ENCODE measurements at regions not wholly inside any gene's neighbourhood (a gene's known extent, or its start where the extent isn't known, plus 50 kb on each side); places are given as distances from the start of the nearest gene placed in this dataset.
"Not testable (repeated sequence)": the region's sequence is repeated elsewhere in the genome, so short reads cannot be mapped to it uniquely, and the experiment has no call there.

DNA sequence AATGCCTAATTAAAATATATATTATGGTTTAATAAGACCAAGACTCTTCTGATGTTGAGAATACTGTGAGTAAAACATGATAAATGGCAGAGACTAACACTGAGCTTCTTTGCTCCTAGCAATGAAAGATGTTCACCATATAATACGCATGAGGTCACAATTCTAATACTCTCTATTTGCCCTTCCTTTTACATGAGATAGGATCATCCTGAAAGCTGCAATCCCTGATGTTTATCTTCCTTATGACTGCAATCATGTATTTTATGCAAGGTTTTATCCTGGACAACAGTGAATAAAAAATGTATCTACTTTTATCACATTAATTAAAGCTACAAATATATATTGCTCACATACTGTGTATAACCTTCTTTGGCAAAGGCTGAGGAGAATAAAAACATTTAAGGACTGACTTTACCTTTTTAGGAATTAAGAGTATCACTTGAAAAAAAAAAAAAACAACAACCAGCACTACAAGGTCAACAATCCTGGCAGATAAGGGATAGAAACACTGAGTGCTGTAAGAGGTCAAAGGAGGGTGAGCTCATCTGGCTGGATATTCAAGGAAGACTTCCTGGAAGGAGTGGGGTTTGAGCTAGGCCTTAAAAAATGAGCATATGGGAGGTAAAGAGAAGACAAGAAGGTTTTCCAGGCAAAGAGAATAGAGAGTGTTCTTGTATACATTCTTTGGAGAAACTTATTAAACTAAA is 99.9 kb downstream of the AREG start:
- DNase-seq, result no peak

DNA sequence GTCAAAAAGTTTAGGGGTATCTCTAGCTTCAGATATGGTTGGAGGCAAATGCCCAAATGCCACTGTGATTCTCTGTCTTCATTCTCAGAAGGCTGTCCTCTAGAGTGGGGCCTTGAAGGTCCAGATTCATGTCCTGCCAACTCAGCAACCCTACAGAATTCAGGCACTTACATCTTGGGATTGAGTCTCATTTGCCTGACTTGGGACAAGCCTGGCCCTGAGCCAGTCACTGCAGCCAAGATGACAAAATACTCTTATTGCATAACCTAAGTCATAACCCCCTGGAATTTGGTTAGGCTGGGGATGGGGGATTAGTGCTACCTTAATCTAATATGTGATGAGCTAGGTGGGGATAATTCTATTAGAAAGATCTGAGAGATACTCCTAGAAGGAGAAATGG is 100.5 kb downstream of the AREG start:
- DNase-seq, result no peak

DNA sequence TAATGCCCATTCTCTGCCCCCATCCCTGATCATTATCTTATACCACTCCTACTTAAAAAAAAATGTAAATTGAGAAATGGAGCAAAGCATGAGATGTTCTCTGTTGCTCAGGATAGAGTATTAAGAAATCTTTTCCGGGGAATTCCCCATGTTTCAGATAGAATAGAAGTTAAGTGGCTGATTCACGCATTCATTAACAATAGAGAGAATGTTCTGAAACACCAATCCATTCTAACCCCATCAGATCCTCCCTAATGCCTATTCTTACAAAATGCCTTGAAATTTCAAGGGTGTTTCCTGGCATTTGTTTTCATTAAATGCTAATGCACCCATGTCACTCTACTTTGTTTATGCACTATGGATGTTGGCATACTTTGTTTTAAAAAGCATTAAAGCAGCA is 101.1 kb downstream of the AREG start:
- no peak for DNase-seq

DNA sequence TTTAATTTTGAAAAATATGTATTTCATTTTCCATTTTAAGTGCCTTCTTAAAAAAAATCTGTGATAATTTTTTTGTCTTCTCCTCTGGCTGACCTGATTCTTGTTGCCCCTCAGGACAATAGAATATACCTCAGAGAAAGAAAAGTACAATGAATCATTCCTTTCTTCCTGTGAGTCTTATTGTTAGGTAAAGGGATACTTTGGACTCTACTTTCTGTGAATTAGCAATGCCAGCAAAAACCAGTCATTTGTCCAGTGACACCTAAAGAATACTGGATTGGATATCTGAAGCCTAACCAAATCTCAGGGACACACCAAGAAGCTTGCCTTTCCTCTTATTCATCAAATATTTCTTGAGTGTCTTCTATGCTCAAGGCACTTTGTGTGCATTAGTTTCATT is 102.1 kb downstream of the AREG start:
- no peak for DNase-seq

DNA sequence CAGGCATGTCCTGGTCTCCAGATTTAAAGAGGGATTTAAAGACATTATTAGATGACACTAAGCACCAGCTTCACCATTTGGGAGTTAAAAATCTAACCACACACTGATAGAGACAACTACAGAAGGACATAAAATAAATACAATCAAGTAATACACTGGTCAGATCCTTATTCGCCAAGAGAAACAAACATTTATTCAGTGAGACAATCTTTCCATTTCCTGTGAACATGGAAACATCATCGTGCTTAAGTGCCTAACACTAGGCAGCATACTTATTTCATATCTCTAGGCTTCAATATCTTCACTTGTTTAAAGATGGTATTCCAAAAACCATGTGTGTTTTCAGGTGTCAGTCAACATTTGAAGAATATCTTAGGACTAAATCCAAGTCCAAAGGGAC is 103.6 kb downstream of the AREG start:
- DNase-seq, result no peak

DNA sequence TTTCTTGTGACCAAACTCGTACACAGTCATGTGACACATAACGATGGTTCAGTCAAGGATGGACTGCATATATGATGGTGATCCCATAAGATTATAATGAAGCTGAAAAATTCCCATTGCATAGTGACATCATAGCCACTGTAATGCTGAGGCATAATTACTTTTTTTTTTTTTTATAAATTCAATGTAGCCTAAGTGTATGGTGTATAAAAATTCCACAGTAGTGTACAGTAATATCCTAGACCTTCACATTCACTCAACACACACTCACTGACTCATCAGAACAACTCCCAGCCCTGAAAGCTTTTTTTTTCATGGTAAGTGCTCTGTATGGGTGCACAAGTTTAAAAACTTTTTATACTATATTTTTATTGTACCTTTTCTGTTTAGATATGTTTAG is 105.0 kb downstream of the AREG start:
- no peak for DNase-seq

DNA sequence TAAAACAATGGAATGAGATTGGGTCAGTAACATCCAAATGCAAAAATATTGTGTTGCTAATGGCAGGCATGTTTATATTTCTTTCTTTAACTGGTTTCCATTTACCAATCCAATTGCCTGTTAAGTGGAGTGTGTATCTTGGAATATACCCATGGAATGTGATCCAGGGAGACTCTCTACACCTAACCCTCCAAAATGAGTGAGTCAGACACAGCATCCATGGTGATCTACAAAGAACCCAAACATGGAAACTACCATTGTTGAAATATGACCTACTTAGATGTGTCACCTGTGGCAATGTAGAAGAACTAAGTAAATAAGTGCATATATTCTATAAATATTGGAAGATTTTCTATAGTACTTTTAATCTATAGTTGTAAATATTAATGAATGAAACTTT is 110.3 kb downstream of the AREG start:
- DNase-seq, result no peak

DNA sequence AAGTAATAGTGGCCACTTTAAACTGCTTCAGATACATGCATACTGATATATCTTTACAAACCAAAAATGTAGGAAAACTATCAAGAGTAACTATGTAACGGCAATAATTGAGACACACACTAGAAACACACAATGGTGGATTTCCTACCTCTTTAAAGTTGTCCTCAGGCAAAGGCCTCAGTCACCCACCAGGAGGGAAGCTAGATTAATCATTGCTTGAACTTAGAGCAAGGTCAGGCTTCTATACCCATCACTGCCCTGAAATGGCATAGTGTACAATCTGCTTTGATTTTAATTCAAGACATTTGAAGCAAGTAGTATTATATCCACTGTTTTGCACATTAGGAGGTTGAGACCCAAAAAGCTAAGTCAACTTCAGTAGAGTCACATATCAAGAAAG is 110.9 kb downstream of the AREG start:
- no peak for DNase-seq

DNA sequence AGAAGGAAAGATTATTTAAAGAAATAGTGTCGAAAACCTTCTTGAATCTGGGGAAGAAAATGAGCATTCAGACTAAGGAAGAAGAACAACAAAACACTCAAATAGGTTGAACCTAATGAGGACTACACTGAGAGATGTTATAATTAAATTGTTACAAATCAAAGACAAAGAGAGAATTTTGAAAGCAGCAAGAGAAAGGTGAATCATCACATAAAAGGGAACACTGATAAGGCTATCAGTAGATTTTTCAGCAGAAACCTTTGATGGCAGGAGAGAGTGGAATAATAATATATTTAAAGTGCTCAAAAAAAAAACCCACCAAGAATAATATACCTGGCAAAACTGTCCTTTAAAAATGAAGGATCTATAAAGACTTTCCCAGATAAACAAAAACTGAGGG is 114.9 kb downstream of the AREG start:
- DNase-seq, result no peak

DNA sequence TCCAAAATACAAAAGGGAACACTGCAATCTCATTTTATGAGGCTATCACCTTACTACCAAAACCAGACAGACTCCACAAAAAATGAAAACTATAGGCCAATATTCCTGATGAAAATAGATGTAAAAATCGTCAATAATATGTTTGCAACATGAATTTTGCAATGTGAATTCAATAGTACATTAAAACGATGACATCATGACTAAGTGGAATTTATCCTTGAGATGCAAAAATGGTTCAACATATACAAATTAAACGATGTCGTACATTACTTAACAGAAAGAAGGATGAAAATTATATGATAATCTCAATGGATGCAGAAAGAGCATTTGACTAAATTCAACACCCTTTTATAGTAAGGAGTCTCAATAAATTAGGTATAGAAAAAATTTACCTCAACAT is 123.0 kb downstream of the AREG start:
- no peak for DNase-seq

DNA sequence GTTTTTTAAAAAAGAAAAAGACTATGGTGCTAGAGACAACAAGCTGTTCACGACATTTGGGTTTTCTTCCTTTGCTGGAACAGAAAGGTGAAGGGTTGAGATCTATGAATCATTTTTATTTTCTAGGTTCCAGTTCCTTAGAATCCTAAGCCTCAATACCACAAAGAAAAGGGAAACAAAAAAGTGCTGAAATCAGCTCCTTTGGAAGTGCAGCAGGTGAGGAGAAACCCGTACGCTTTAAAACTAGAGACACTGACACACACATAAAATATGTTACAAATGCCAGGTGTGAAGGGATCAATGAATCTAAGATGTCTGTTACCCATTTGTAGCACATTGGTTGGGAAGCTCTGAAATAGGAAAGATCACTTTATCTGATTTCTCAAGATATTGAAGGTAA is 125.2 kb downstream of the AREG start:
- no peak for DNase-seq

DNA sequence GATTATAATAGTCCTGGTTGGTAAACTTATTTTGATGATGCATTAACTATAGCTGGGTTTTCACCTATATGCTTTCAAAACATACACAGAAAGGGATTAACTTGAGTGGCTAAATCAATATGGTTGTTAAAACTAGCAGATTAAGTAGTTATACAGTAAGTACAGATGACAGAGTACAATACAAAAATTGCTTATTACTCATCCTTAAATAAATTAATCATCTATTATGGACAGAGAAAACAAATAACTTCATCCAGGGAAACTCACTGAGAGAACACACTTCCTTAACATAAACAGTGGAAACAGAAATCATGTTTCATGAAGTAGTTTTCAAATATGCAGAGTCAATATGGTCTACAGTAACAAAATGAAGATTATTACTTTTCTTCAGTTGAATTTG is 133.4 kb downstream of the AREG start:
- DNase-seq, result no peak

DNA sequence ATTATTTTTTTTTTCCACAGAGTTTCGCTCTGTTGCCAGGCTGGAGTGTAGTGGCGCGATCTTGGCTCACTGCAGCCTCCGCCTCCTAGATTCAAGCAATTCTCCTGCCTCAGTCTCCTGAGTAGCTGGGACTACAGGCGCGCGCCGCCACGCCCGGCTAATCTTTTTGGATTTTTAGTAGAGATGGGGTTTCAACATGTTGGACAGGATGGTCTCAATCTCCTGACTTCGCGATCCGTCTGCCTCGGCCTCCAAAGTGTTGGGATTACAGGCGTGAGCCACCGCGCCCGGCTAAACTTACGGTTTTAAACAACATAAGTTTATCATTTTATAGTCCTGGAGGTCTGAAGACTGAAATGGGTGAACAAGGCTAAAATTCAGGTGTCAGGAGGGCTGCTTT is 133.9 kb downstream of the AREG start:
- DNase-seq, result not testable (repeated sequence)

DNA sequence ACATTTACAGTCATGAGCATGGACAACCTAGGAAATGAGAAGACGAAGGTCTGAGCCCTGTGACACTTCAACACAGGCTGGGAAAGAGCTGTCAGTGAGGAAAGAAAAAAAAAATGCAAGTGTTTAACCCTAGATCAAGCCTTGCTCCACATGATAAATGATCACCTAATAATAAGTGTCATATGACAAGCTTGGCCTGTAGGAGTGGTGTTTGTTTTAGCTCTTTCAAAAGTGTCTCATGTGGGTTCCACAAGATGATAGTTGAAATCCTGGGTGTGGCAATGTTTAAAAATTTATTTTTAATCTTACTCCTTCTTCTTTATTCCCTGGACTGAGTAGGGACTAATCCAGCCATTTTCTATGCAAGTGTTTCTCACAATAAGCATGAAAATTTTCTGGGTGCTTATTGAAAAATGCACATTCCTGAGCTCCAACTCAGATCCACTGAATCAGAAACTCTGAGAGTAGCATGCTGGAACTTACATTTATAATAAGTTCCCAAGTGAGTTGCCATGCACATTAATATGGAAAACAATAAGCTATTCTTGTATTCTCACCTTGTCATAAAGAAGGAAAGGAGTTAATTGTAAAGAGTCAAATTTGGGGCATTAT is 138.3 kb downstream of the AREG start:
- DNase-seq, result no peak

DNA sequence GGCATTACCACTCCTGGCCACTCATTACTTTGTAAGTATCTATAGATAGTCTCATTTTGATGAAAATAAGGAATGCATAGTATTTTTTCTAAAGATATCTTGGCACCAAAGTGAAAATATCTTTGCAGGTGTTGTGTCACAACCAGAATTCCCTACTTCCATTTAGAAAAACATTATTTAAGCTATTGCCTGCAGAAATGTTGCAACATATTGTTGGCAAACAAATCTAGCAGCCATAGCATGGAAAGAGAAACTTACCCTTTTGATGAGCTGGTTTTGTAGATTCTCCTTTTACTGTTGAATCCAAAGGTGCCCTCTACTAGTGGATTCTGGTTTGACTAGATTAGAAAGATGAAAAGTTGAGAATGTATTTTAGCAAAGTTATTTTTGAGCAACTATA is 138.8 kb downstream of the AREG start:
- DNase-seq, result no peak

DNA sequence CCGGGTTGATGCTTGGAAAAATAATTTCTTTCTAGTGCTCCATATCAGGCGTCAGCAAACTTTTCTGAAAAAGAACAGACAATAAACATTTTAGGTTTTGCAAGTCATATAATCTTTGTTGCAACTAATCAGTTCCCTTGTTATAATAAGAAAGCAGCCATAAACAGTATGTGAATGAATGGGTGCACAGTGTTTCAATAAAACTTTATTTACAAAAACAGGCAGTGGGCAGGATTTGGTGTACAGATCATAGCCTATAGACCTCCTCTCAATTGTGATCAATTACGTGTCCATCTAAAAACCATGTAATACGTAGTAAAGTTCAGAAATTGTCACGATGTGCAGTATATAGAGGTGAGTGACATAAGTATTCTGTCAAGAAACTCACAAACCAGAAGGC is 143.4 kb downstream of the AREG start:
- no peak for DNase-seq

DNA sequence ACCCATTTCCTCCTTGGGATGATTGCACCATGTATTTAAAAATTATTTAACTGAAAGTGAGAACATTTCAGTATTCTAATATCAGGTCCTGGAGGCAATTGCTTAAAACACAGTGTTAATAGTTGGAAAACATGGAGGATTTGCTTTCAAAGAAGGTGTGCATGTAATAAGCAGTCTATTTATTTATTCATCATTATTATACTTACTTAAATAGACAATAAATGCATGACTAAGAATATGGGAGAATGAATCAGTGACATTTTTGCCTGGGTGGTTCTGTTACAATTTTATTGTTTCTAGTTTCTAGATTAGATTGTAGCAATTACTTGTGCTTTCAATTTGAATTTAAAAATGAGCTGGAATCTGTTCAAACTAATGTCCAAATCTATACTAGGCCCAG is 145.5 kb downstream of the AREG start:
- DNase-seq, result no peak

DNA sequence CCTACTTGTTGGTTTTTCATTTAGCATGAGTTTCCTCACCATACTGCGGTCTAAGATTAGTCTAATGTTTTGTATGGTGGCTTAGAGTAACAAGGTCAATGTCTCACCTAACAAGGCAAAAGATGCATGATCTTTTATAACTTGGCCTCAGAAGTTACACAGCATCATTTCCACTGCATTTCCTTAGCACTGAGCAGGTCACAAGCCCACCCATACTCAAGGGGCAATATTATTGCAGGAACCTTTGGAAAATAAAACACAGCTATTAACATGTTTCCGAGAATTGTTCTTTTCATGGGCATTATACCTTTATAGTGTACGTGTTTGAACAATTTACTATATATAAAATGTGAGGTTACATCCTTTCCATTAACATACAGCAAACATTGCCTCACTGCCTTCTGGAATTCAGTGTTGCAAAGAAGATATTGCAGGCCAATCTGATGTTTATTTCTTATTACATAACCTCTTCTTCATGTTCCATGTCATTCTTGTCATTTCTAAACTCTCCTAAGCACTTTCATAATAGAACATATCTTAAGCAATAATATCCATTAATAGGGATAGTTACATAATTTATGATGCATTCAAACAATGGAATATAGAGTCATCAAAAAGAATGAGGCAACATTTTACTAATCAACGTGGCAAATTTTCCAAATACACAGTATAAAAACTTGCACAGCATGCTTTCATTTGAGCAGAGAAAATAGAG is 153.8 kb downstream of the AREG start:
- DNase-seq, result no peak

DNA sequence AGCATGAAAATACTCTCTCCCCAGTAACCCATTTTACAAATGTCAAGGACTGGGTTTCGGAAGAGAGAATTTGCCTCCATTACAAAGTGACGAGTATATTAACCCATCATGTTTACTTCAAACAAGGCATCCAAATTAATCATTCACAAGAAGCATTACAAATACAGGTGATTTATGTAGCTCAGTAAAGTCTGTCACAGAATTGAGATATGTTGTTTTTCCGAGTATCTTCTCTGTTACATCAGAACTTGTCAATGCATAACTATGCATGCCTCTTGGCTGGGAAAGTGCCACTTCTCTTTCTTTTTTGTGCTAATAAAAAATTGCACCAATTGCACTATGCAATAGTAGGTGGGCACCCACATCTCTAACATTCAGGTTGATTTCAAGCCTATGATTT is 158.2 kb downstream of the AREG start:
- DNase-seq, result no peak

DNA sequence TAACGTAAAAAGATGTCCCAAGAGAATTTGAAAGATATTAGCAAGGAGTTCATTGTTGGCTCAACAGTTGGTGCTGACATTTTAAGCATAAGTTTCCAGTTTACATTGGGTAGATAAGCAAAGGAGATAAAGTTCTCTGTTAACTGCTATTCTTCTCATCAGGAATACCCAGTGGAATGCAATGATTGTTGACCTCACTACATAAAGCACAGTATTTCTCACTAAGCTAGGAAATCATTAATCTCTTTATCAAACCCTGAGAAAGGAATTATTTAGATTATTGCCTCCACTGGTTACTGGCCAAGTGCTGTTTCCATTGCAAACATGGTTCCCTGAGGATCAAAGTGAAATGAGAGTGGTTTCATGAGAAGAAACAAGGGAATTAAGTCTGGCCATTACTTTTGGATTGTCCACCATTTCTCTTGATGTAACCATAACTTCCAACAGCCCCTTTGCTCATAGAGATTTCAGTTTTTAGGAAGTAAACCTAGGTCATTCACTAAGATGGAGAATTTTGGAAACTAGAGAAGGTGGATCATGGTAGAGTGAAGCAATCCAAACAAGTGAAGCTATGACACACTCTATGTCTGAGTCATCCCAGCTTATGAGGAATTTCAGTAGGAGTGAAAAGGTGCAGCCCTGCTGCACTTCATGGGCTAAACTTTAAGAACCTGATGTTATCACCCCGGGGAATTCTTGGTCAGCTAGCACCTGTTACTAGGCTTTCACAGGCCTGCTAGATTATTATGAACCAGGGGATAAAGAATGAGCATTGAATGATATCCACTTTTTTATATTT is 163.4 kb downstream of the AREG start:
- no peak for DNase-seq

DNA sequence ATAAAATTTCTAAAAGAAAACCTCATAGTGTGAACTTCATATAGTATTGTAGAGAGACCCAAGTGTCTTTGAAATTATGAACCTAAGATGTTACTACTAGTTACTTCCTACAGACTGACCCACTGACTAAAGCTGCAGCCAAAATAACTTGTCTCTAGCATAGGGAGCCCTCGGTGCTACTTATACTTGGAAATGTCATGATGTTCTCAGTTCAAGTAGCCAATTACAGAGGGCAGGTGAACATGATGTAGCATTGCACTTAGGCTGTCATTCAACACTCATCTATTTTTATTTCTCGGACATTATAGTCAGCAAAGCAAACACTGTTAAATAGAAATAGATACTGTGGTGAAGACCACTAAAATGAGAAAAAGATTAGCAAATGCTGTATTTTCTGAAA is 165.6 kb downstream of the AREG start:
- DNase-seq, result no peak

DNA sequence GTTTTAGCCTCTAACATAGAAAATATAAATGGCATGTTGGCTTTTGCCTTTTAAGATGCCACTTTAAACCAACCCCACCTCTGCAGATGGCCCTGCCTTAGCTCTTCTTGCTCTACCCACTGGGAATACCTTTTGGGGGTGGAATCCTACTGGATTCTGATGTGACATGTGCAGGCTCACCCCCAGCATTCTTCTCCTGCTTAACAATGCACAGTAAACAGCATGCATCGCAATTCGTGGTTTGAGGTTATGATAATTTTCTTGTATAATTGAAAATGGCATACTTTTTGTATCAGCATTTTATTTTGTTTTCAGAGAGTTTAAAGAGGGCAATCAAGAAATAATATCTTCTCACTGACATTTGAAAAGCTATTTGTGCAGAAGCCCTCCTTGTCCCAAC is 167.9 kb downstream of the AREG start:
- no peak for DNase-seq

DNA sequence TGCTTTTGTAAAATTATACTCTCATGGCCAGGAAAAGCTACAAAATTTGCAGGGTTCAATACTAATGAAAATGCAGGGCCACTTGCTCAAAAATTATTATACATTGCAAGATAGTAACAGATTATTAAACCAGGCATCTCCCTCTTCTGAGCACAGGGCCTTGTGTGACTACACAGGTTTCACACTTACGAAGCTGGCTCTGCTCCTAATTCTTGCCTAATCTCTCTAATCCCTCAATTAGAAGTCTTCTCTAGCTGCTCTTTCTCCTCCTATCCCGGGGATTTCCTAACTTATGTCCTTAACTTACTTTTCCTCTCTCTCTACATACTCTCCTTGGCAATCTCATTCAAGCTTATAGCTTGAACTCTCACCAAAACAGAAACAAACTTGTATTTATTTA is 168.3 kb downstream of the AREG start:
- no peak for DNase-seq

DNA sequence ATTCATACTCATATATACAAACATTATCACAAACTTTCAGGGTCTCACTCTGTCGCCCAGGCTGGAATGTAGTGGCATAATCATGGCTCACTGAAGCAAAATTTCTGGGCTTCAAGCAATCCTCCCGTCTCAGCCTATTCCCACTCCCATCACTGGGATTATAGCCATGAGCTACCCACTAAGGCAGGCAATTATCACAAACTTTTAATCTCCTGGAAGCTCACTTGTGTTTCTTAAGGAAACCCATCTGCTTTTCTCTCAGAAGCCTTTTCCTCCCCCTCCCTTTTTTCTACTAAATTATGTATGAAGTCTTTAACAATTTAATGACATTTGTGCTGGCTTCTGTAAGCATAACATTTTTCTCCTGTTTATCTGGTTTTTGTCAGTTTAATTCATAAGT is 170.5 kb downstream of the AREG start:
- DNase-seq, result no peak

Measured in GF-D8 (cell line).